ENCODE measurements at regions not wholly inside any gene's neighbourhood (a gene's known extent, or its start where the extent isn't known, plus 50 kb on each side); places are given as distances from the start of the nearest gene placed in this dataset.
"Not testable (repeated sequence)": the region's sequence is repeated elsewhere in the genome, so short reads cannot be mapped to it uniquely, and the experiment has no call there.

DNA sequence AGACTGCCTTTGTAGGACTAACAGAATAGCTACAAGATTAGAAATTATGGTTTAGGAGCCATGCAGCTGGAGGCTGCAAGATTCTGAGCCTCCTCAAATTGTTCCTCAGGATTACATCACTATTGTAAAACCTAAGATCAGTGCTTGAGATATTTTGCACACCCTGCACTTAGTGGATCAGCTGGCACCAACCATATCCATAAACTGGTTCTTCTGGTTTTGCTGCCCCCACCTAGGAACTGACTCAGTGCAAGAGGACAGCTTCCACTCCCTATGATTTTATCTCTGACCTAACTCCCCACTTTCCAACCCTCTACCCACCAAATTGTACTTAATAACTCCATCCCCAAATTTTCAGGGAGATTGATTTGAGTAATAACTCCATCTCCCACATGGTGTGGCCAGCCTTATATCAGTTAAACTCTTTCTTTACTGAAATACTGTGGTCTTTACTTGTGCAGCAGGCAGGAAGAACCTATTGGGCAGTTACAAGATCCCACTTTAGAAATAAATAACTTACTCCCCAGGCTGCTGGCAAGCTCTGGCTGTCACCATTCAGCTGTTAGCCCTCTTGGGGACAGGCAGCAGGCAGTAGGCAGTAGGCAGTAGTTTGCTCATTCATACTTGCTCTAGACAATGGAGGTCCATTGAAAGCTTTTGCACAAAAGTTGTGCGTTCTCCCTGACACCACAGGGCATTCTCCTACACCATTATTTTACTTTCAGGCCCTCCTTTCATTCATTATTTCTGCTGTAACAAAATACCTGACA, 119.0 kb downstream of the SLC17A6 start:
- DNase-seq (ENCODE audit: low read depth) = no peak
- no peak overlapping the region for H3K4me3 ChIP-seq (ENCODE audit: low read length)
- TF ChIP-seq, protein P1, sequence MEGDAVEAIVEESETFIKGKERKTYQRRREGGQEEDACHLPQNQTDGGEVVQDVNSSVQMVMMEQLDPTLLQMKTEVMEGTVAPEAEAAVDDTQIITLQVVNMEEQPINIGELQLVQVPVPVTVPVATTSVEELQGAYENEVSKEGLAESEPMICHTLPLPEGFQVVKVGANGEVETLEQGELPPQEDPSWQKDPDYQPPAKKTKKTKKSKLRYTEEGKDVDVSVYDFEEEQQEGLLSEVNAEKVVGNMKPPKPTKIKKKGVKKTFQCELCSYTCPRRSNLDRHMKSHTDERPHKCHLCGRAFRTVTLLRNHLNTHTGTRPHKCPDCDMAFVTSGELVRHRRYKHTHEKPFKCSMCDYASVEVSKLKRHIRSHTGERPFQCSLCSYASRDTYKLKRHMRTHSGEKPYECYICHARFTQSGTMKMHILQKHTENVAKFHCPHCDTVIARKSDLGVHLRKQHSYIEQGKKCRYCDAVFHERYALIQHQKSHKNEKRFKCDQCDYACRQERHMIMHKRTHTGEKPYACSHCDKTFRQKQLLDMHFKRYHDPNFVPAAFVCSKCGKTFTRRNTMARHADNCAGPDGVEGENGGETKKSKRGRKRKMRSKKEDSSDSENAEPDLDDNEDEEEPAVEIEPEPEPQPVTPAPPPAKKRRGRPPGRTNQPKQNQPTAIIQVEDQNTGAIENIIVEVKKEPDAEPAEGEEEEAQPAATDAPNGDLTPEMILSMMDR (conservative IDR thresholded peaks at IDR 0.05; ENCODE audit: low read length) = no peak

DNA sequence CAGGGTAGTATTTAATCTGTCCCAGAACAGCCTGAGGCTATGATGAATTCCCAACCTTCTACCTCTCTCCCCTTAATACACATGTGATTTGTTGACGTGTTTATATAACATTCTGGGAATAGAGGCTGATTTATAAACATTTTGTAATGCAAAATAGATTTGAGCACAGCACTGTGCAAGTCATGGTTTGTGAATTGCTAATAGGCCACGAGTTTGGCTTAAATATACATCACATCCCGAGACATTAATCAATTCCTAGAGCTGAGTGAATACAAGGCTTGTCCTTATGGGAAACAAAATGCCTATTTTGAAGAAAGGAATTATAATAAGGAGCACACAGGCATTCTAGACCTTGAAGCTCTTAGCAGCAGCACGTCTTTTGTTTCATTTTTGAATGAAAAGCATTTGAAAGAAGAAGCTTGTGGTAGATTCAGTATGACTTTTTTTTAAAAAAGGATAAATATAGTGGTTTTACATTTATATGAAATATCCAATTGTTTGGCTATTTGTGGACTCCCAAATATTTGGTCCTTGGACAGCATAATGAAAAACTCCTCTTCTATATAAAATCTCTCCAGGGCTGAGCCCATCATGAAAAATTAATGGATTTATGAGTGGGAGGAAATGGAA, 116.4 kb downstream of the SLC17A6 start:
- no peak overlapping the region for H3K4me3 ChIP-seq (ENCODE audit: low read length)
- DNase-seq (ENCODE audit: low read depth) = peak; percentile 80
- TF ChIP-seq, protein P1 (conservative IDR thresholded peaks at IDR 0.05; ENCODE audit: low read length) = no peak

DNA sequence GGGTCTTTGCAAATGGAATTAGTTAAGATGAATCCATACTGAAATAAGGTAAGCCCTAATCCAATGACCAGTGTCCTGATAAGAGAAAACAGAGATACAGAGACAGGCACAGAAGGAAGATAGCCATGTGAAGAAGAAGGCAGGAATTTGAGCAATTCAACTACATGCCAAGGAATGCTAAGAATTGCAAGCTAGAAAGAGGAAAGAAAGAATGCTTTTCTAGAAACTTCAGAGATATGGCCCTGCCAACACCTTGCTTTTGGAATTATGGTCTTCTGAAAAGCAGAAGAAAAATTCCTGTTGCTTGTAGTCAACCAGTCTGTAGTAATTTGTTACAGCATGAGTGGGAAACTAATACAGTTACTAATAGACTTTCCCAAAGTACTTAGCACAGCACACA, 111.3 kb downstream of the SLC17A6 start:
- TF ChIP-seq, protein P1 (conservative IDR thresholded peaks at IDR 0.05; ENCODE audit: low read length) = no peak
- DNase-seq (ENCODE audit: low read depth) = peak; percentile 71
- no peak overlapping the region for H3K4me3 ChIP-seq (ENCODE audit: low read length)

DNA sequence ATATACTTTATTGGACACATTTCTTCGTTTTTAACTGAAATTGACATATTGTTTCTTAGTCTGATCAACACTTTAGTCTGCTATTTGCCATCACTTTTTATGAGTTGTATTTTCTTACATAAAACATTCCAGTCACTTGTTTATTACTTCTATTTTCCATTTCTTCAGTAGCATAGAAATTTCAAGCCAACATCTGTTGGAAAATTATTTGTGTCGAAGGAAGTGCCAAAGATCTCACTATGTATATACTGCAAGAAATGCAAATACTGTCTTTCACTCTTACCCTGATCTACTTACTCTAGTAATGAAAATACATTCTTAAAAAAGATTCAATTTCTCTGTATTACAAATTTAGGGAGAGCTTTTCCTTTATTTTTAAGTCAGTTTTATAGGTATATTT, 105.9 kb downstream of the SLC17A6 start:
- no peak for DNase-seq (ENCODE audit: low read depth)
- no peak overlapping the region for H3K4me3 ChIP-seq (ENCODE audit: low read length)
- TF ChIP-seq, protein P1 (conservative IDR thresholded peaks at IDR 0.05; ENCODE audit: low read length) = no peak

DNA sequence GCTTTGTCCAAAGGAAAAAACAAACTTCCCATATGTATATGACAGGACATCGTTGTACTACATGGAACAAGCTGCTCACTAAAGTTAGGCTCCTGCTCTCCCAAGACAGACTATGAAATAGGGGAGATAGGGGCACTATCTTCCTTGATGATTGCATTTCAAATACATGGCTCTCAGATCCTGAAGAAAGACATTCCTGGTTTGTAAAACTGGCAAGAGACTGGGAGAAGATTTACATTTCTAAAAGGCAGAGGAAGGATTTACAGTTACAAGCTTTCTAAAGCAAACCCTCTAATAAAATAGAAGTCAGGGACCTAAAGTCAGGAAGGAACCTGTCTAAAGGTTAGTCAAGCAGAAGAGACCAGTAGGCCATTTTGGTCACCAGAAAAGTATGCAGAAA, 103.7 kb downstream of the SLC17A6 start:
- DNase-seq (ENCODE audit: low read depth) = no peak
- no peak overlapping the region for H3K4me3 ChIP-seq (ENCODE audit: low read length)
- TF ChIP-seq, protein P1 (conservative IDR thresholded peaks at IDR 0.05; ENCODE audit: low read length) = no peak

DNA sequence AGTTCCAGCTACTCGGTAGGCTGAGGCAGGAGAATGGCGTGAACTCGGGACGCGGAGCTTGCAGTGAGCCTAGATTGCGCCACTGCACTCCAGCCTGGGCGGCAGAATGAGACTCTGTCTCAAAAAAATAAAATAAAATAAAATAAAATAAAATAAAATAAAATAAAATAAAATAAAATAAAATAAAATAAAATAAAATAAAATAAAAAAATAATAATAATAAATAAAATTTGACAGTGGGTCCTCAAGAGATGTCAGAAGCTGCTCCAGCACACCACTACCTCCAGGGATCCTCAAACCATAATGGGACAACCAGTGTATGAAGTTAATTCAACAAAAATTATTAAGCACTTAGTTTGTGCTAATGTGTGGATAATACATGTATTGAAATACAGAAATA, 97.4 kb downstream of the SLC17A6 start:
- not testable (repeated sequence) for DNase-seq (ENCODE audit: low read depth); H3K4me3 ChIP-seq (ENCODE audit: low read length)

DNA sequence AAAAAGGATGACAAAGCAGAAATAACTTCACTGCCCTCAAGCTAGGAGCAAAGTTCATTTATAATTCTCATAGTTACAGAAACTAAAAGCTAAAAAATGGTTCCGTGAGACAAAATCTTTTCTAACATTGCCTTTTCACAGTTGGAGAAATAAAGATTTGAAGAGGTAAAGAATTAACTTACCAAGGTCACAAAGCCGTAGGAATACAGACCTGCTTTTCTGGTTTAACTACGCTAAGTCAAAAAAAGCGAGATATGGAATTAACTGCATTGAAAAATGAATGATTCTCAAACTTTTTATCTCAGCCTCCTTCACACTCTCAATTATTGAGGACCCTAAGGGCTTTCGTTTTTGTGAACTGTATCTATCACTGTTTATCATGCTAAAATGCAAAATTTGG, 95.3 kb downstream of the SLC17A6 start:
- DNase-seq (ENCODE audit: low read depth) = no peak
- H3K4me3 ChIP-seq (ENCODE audit: low read length) = no peak overlapping the region
- TF ChIP-seq, protein P1 (conservative IDR thresholded peaks at IDR 0.05; ENCODE audit: low read length) = no peak

All from AG10803 (cell line).